HepG2 (cell line): ENCODE measurements at regions not wholly inside any gene's neighbourhood (a gene's known extent, or its start where the extent isn't known, plus 50 kb on each side); places are given as distances from the start of the nearest gene placed in this dataset.

Source experiments
- ATAC-seq: fragments of 200-7000 bp; cut with Tn5 transposase; 3 replicates; pipeline ENCODE4 v1.9.1; 2020; ENCODE audit warnings: mild to moderate bottlenecking, moderate library complexity
- BruUV-seq: library from RNA; stranded (reverse); fragments of 400-500 nt; replicated peaks from 2 replicates; lab custom pipeline; 2021; lab: Mats Ljungman, UMichigan
- CTCF ChIA-PET: fragments of 300-600 bp; formaldehyde crosslinking; extraction: SDS; loops from one replicate; lab custom pipeline; 2021; ENCODE audit warnings: low total read pairs, inconsistent platforms, low intra/inter-chr PET ratio; lab: Yijun Ruan, JAX
- POLR2A ChIA-PET: fragments of 350-600 bp; sonication (Branson Sonifier 250); formaldehyde crosslinking; loops from one replicate; lab custom pipeline; 2020; ENCODE audit warnings: antibody characterized with exemption, inconsistent platforms; lab: Yijun Ruan, JAX
- DNase-seq: peaks from one replicate; pipeline ENCODE4 v3.0.0-alpha.2; 2015; ENCODE audit warnings: low spot score
- FAIRE-seq: peaks from 3 replicates; lab custom pipeline; 2011; peaks lifted over from hg19 to GRCh38; lab: Jason Lieb, UNC
- H2AFZ ChIP-seq: one replicate; pipeline ENCODE4 v1.6.1; 2011; ENCODE audit warnings: low read length, inconsistent platforms
- H3K27ac ChIP-seq: fragments of 300-600 bp; 3 replicates; pipeline ENCODE4 v1.8.0; 2011; ENCODE audit warnings: mixed run types, mild to moderate bottlenecking, mixed read lengths, low read length, inconsistent platforms; ENCODE audit not compliant: insufficient read depth; ENCODE audit errors: extremely low read length
- H3K27me3 ChIP-seq, 2 experiments: fragments of 200-600 bp in 1 of 2; 2 replicates in 1 of 2; 3 replicates in 1 of 2; pipeline versions ENCODE4 v1.6.0 to v1.8.0; 2011; ENCODE audit warnings: low read length in 2 of 2, mild to moderate bottlenecking in 2 of 2, moderate library complexity in 2 of 2, inconsistent platforms in 1 of 2; ENCODE audit not compliant: insufficient read depth in 2 of 2, control insufficient read depth in 1 of 2
- H3K36me3 ChIP-seq, 2 experiments: fragments of 200-600 bp in 1 of 2; replicated peaks in 1 of 2; 2 replicates in 1 of 2; 3 replicates in 1 of 2; pipeline versions ENCODE4 v1.5.1 to v1.8.0; 2011; ENCODE audit warnings: low read length in 2 of 2, inconsistent platforms in 1 of 2; ENCODE audit not compliant: insufficient read depth in 2 of 2, control insufficient read depth in 1 of 2
- H3K4me1 ChIP-seq: 2 replicates; pipeline ENCODE4 v1.5.1; 2012; ENCODE audit warnings: low read length, inconsistent platforms; ENCODE audit not compliant: insufficient read depth
- H3K4me2 ChIP-seq: 2 replicates; pipeline ENCODE4 v1.6.0; 2011; ENCODE audit warnings: low read depth, low read length, inconsistent platforms
- H3K4me3 ChIP-seq, 3 experiments: fragments of 200-600 bp in 1 of 3; sonication (generic), shearing (Covaris generic) in 1 of 3; replicated peaks in 1 of 3; 2 replicates each; pipeline ENCODE4 v1.5.1; 2011 to 2016; ENCODE audit warnings: low read length in 3 of 3, inconsistent platforms in 2 of 3, low read depth in 2 of 3, mild to moderate bottlenecking in 2 of 3, control low read depth in 1 of 3, mixed read lengths in 1 of 3; ENCODE audit not compliant: insufficient read depth in 1 of 3
- H3K79me2 ChIP-seq: one replicate; pipeline ENCODE4 v1.6.1; 2011; ENCODE audit warnings: low read length, inconsistent platforms; ENCODE audit not compliant: insufficient read depth
- H3K9ac ChIP-seq: 2 replicates; pipeline ENCODE4 v1.6.0; 2011; ENCODE audit warnings: mild to moderate bottlenecking, low read depth, low read length, inconsistent platforms; ENCODE audit not compliant: insufficient read depth
- H3K9me3 ChIP-seq: 2 replicates; pipeline ENCODE4 v1.5.1; 2012; ENCODE audit warnings: mild to moderate bottlenecking, low read length
- H4K20me1 ChIP-seq: 2 replicates; pipeline ENCODE4 v1.6.0; 2011; ENCODE audit warnings: inconsistent platforms, mild to moderate bottlenecking, low read length, moderate library complexity; ENCODE audit not compliant: insufficient read depth
- ARNT ChIP-seq: fragments of 450-650 bp; IDR thresholded peaks from 2 replicates; pipeline ENCODE4 v1.6.1; 2017
- MBD4 ChIP-seq: IDR thresholded peaks from 2 replicates; pipeline ENCODE4 v1.6.1; 2012; ENCODE audit warnings: low read length, inconsistent platforms, borderline replicate concordance
- THAP8 ChIP-seq: sonication (generic); formaldehyde crosslinking; IDR thresholded peaks from 2 replicates; pipeline ENCODE4 v1.5.1; 2020; ENCODE audit warnings: missing genetic modification reagents, mild to moderate bottlenecking, borderline replicate concordance
- TOPORS ChIP-seq: sonication (generic); formaldehyde crosslinking; IDR thresholded peaks from 2 replicates; pipeline ENCODE4 v1.8.0; 2023; ENCODE audit warnings: mild to moderate bottlenecking, missing genetic modification reagents
- TRIM24 ChIP-seq: sonication (generic); formaldehyde crosslinking; IDR thresholded peaks from 2 replicates; pipeline ENCODE4 v1.8.0; 2022; ENCODE audit warnings: mild to moderate bottlenecking, missing genetic modification reagents
- YY1 ChIP-seq: IDR thresholded peaks from 2 replicates; pipeline ENCODE4 v1.6.1; 2011; ENCODE audit warnings: low read length, low read depth, moderate library complexity, mild to moderate bottlenecking; ENCODE audit not compliant: insufficient read depth, insufficient replicate concordance
- ZNF160 ChIP-seq: sonication (generic); formaldehyde crosslinking; IDR thresholded peaks from 2 replicates; pipeline ENCODE4 v1.8.0; 2022; ENCODE audit warnings: mild to moderate bottlenecking, inconsistent platforms, missing genetic modification reagents
- ZNF776 ChIP-seq: sonication (generic); formaldehyde crosslinking; IDR thresholded peaks from 2 replicates; pipeline ENCODE4 v1.4.0; 2020; ENCODE audit warnings: mild to moderate bottlenecking, missing genetic modification reagents
- in situ Hi-C: cut with HindIII; loops from 2 replicates; pipeline ENCODE4 v1.10.0; 2017; ENCODE audit warnings: low pct_unique_long_range_greater_than_20kb; ENCODE audit not compliant: extremely low pct_ligation_motif_present
- intact Hi-C: fragments of 100-400 bp; cut with micrococcal nuclease; formaldehyde crosslinking; loops from one replicate; pipeline ENCODE4 v1.10.0; 2022; ENCODE audit not compliant: unreplicated experiment
- TF ChIP-seq, protein P1 (sequence below): sonication (generic); formaldehyde crosslinking; IDR thresholded peaks from 2 replicates; pipeline ENCODE4 v1.4.0; 2020; ENCODE audit warnings: low read depth, mild to moderate bottlenecking, missing genetic modification reagents

- no peak overlapping the region for H3K27ac ChIP-seq
- BruUV-seq: no TSS peak
- no peak overlapping the region for H3K4me2 ChIP-seq
- H3K4me3 ChIP-seq: no peak overlapping the region
- ATAC-seq (no peak), FAIRE-seq (no peak), DNase-seq (no peak)
- no peaks in the 10 kb centered on the region for H3K27me3 ChIP-seq
- ChIA-PET CTCF (no interaction called here), POLR2A (no interaction called here)
- no peaks in the 10 kb centered on the region for H3K4me1 ChIP-seq
- in situ Hi-C loops: no loop called here
- H4K20me1 ChIP-seq: no peaks in the 10 kb centered on the region
- no peak overlapping the region for H3K9ac ChIP-seq
- intact Hi-C loops: no loop called here
- TF ChIP-seq MBD4: no peak
- TF ChIP-seq, protein P1, sequence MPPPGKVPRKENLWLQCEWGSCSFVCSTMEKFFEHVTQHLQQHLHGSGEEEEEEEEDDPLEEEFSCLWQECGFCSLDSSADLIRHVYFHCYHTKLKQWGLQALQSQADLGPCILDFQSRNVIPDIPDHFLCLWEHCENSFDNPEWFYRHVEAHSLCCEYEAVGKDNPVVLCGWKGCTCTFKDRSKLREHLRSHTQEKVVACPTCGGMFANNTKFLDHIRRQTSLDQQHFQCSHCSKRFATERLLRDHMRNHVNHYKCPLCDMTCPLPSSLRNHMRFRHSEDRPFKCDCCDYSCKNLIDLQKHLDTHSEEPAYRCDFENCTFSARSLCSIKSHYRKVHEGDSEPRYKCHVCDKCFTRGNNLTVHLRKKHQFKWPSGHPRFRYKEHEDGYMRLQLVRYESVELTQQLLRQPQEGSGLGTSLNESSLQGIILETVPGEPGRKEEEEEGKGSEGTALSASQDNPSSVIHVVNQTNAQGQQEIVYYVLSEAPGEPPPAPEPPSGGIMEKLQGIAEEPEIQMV (CRISPR knock-in tag): no peak
- TF ChIP-seq TRIM24: no peak
- no peak for TF ChIP-seq TOPORS
- no peak for TF ChIP-seq ZNF160 (CRISPR knock-in tag)
- no peak for TF ChIP-seq YY1
- TF ChIP-seq THAP8 (CRISPR knock-in tag): no peak
- no peak for TF ChIP-seq ARNT
- no peak for TF ChIP-seq ZNF776 (CRISPR knock-in tag)
- no peak overlapping the region for H2AFZ ChIP-seq
- H3K9me3 ChIP-seq: no peaks in the 10 kb centered on the region
- H3K36me3 ChIP-seq: no peaks in the 10 kb centered on the region
- H3K79me2 ChIP-seq: no peaks in the 10 kb centered on the region
Measured at GRCh38 chr6:11858439-11858838, 79.8 kb upstream of the ADTRP start.
